OCI-LY1 (cell line): ENCODE measurements at regions not wholly inside any gene's neighbourhood (a gene's known extent, or its start where the extent isn't known, plus 50 kb on each side); places are given as distances from the start of the nearest gene placed in this dataset.

ENCODE experiments used
- CTCF ChIP-seq: fragments of 200-600 bp; sonication (generic), shearing (Covaris generic); IDR thresholded peaks from 2 replicates; pipeline ENCODE4 v1.5.1; 2017; ENCODE audit warnings: mild to moderate bottlenecking, antibody characterized with exemption, low read length, moderate library complexity, mixed read lengths
- EZH2 ChIP-seq: fragments of 200-600 bp; sonication (generic), shearing (Covaris generic); IDR thresholded peaks from 2 replicates; pipeline ENCODE4 v1.8.0; 2017; ENCODE audit warnings: borderline replicate concordance, mixed run types, mild to moderate bottlenecking, antibody characterized with exemption, low read length, moderate library complexity, mixed read lengths

DNA sequence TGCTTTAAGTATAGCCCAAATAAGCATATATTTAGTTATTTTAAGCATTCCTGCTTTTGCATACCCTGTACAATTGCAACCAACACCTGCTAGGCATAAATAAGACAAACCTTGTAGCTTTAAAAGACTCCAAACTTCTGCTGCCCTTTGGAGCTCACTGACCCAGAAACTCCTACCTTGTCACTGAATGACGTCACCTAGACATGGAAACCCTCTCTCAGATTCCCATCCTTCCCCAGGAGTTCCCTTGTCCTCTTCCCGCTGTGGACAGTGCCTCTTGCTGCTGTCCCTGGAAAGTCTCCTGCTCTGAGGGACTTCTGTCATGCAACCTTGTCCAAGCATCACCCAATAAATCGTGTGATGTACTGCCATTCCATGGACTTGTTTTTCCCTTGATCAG lies 507.2 kb downstream of the GRXCR1 start:
- TF ChIP-seq CTCF (no peak), EZH2 (no peak)
